ENCODE measurements at regions not wholly inside any gene's neighbourhood (a gene's known extent, or its start where the extent isn't known, plus 50 kb on each side); places are given as distances from the start of the nearest gene placed in this dataset.

DNA sequence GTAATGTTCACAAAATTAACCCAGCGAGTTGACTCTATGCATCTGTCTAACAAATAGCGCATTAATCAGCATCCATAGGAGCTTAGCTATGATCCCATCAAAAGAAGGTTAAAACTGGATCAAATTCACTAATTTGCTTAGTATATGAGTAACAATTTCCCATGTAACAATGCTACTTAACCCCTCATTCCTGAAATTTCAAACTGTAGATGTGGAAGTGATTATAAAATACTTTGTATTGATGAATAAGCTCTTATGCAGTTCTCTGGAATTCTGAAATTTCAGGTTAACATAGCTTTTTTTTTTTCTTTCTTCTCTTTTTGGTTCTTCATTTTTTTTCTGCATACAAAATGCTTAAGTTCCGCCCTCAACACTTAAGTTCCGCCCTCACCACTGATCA is 1272.7 kb downstream of the KCNT2 start (continued):
- TF ChIP-seq, protein P1, sequence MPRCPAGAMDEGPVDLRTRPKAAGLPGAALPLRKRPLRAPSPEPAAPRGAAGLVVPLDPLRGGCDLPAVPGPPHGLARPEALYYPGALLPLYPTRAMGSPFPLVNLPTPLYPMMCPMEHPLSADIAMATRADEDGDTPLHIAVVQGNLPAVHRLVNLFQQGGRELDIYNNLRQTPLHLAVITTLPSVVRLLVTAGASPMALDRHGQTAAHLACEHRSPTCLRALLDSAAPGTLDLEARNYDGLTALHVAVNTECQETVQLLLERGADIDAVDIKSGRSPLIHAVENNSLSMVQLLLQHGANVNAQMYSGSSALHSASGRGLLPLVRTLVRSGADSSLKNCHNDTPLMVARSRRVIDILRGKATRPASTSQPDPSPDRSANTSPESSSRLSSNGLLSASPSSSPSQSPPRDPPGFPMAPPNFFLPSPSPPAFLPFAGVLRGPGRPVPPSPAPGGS (IDR thresholded peaks at IDR 0.05; ENCODE audit: borderline replicate concordance, insufficient read depth, low read depth, low read length, poor library complexity, severe bottlenecking), result no peak
- TF ChIP-seq, protein P2, sequence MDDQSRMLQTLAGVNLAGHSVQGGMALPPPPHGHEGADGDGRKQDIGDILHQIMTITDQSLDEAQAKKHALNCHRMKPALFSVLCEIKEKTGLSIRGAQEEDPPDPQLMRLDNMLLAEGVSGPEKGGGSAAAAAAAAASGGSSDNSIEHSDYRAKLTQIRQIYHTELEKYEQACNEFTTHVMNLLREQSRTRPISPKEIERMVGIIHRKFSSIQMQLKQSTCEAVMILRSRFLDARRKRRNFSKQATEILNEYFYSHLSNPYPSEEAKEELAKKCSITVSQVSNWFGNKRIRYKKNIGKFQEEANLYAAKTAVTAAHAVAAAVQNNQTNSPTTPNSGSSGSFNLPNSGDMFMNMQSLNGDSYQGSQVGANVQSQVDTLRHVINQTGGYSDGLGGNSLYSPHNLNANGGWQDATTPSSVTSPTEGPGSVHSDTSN (IDR thresholded peaks at IDR 0.05; ENCODE audit: insufficient replicate concordance, low read depth, low read length), result no peak
- no peak for TF ChIP-seq PAX5 (IDR thresholded peaks at IDR 0.05; ENCODE audit: borderline replicate concordance, low read depth, low read length)
- TF ChIP-seq MXI1 (IDR thresholded peaks at IDR 0.05; ENCODE audit: low read depth, low read length), result no peak

DNA sequence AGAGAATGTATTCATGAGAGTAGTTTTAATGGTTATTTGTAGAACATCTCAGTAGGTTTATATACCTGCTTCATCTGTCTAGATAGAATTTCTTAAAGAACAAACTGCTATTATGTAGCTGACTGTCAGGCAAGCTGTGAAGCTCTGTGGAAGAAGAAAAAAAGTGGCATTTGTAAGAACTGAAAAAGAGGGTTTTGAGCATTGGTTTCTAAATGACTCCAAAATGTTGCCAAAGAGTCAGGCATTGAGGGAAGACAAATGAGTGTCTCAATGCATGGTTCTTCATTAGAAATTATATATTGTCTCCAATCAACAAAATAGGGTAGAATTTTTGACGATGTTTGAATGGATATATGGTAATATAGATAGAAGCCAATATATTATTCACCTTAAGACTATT is 1276.1 kb downstream of the KCNT2 start:
- BruUV-seq (replicated peaks), result no TSS peak
- FAIRE-seq (no peak), ATAC-seq (no peak), DNase-seq (ENCODE audit: low read depth, low spot score) (no peak)
- SMC1A ChIA-PET (ENCODE audit: uncharacterized antibody, unreplicated experiment), result no interaction called here
- in situ Hi-C loops (cut with MboI) (no loop called here), intact Hi-C loops (cut with micrococcal nuclease; ENCODE audit: unreplicated experiment) (no loop called here)
- CTCF ChIA-PET, result no interaction called here
- no peak overlapping the region for H3K9ac ChIP-seq (ENCODE audit: control insufficient read depth, insufficient read depth, low read length)
- H4K20me1 ChIP-seq (ENCODE audit: control insufficient read depth, insufficient read depth), result no peaks in the 10 kb centered on the region
- no peaks in the 10 kb centered on the region for H3K36me3 ChIP-seq (ENCODE audit: control insufficient read depth in 2 of 2, insufficient read depth in 2 of 2, low read length in 1 of 2)
- POLR2A ChIA-PET, result no interaction called here
- no peaks in the 10 kb centered on the region for H3K79me2 ChIP-seq (ENCODE audit: control insufficient read depth, insufficient read depth, low read length)
- H3K27me3 ChIP-seq (replicated peaks in 1 of 2; ENCODE audit: control insufficient read depth in 2 of 2, insufficient read depth in 2 of 2, low read length in 1 of 2), result no peaks in the 10 kb centered on the region
- H3K4me2 ChIP-seq (ENCODE audit: control insufficient read depth, insufficient read depth), result no peak overlapping the region
- H3K4me3 ChIP-seq, result no peak overlapping the region
- RAD21 ChIA-PET (ENCODE audit: unreplicated experiment), result no interaction called here
- no peak overlapping the region for H2AFZ ChIP-seq (ENCODE audit: control insufficient read depth, low read depth, low read length)
- no peaks in the 10 kb centered on the region for H3K9me3 ChIP-seq (replicated peaks; ENCODE audit: control insufficient read depth, insufficient read depth, low read length)
- H3K27ac ChIP-seq (ENCODE audit: control insufficient read depth, insufficient read depth), result no peak overlapping the region
- no peaks in the 10 kb centered on the region for H3K4me1 ChIP-seq (ENCODE audit: control insufficient read depth, insufficient read depth, low read length)
- 43% methylated on average over 1 of the region's 1 CpG for WGBS (ENCODE audit: insufficient coverage, insufficient replicate concordance, low lambda C conversion rate, missing lambda C conversion rate)
- TF ChIP-seq, protein P3, sequence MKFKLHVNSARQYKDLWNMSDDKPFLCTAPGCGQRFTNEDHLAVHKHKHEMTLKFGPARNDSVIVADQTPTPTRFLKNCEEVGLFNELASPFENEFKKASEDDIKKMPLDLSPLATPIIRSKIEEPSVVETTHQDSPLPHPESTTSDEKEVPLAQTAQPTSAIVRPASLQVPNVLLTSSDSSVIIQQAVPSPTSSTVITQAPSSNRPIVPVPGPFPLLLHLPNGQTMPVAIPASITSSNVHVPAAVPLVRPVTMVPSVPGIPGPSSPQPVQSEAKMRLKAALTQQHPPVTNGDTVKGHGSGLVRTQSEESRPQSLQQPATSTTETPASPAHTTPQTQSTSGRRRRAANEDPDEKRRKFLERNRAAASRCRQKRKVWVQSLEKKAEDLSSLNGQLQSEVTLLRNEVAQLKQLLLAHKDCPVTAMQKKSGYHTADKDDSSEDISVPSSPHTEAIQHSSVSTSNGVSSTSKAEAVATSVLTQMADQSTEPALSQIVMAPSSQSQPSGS (IDR thresholded peaks at IDR 0.05; ENCODE audit: low read length), result no peak
- TF ChIP-seq, protein P4, sequence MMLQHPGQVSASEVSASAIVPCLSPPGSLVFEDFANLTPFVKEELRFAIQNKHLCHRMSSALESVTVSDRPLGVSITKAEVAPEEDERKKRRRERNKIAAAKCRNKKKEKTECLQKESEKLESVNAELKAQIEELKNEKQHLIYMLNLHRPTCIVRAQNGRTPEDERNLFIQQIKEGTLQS (IDR thresholded peaks at IDR 0.05; ENCODE audit: borderline replicate concordance, extremely low read depth, low read depth, low read length), result no peak
- TF ChIP-seq IKZF2 (IDR thresholded peaks at IDR 0.05) (no peak), YY1 (IDR thresholded peaks at IDR 0.05; ENCODE audit: low read depth, low read length) (no peak), SMC3 (IDR thresholded peaks at IDR 0.05; ENCODE audit: borderline replicate concordance, low read length) (no peak), RBBP5 (conservative IDR thresholded peaks at IDR 0.05) (no peak), STAT3 (IDR thresholded peaks at IDR 0.05; ENCODE audit: low read depth, low read length) (no peak)
- TF ChIP-seq, protein P5, sequence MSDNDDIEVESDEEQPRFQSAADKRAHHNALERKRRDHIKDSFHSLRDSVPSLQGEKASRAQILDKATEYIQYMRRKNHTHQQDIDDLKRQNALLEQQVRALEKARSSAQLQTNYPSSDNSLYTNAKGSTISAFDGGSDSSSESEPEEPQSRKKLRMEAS (IDR thresholded peaks at IDR 0.05; ENCODE audit: low read depth, low read length), result no peak
- TF ChIP-seq, protein P6, sequence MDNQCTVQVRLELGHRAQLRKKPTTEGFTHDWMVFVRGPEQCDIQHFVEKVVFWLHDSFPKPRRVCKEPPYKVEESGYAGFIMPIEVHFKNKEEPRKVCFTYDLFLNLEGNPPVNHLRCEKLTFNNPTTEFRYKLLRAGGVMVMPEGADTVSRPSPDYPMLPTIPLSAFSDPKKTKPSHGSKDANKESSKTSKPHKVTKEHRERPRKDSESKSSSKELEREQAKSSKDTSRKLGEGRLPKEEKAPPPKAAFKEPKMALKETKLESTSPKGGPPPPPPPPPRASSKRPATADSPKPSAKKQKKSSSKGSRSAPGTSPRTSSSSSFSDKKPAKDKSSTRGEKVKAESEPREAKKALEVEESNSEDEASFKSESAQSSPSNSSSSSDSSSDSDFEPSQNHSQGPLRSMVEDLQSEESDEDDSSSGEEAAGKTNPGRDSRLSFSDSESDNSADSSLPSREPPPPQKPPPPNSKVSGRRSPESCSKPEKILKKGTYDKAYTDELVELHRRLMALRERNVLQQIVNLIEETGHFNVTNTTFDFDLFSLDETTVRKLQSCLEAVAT (IDR thresholded peaks at IDR 0.05), result no peak
- TF ChIP-seq, protein P7, sequence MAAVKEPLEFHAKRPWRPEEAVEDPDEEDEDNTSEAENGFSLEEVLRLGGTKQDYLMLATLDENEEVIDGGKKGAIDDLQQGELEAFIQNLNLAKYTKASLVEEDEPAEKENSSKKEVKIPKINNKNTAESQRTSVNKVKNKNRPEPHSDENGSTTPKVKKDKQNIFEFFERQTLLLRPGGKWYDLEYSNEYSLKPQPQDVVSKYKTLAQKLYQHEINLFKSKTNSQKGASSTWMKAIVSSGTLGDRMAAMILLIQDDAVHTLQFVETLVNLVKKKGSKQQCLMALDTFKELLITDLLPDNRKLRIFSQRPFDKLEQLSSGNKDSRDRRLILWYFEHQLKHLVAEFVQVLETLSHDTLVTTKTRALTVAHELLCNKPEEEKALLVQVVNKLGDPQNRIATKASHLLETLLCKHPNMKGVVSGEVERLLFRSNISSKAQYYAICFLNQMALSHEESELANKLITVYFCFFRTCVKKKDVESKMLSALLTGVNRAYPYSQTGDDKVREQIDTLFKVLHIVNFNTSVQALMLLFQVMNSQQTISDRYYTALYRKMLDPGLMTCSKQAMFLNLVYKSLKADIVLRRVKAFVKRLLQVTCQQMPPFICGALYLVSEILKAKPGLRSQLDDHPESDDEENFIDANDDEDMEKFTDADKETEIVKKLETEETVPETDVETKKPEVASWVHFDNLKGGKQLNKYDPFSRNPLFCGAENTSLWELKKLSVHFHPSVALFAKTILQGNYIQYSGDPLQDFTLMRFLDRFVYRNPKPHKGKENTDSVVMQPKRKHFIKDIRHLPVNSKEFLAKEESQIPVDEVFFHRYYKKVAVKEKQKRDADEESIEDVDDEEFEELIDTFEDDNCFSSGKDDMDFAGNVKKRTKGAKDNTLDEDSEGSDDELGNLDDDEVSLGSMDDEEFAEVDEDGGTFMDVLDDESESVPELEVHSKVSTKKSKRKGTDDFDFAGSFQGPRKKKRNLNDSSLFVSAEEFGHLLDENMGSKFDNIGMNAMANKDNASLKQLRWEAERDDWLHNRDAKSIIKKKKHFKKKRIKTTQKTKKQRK (IDR thresholded peaks at IDR 0.05; ENCODE audit: low read depth, low read length), result no peak
